Ovary (tissue), 7 donors: ENCODE measurements at regions not wholly inside any gene's neighbourhood (a gene's known extent, or its start where the extent isn't known, plus 50 kb on each side); places are given as distances from the start of the nearest gene placed in this dataset.

Source experiments
- DNase-seq, 5 donors: peaks; one replicate each; pipeline ENCODE4 v3.0.0-alpha.2; 2019 to 2020
- H3K27ac ChIP-seq, 2 donors: fragments of 200-600 bp; one replicate each; pipeline versions ENCODE4 v1.5.1 to v1.8.0; 2019 to 2022
- H3K27me3 ChIP-seq: fragments of 200-600 bp; one replicate; pipeline ENCODE4 v1.8.0; 2022
- H3K36me3 ChIP-seq: fragments of 200-600 bp; sonication (generic); one replicate; pipeline ENCODE4 v1.5.1; 2019
- H3K4me1 ChIP-seq: one replicate; pipeline ENCODE4 v1.8.1; 2013; ENCODE audit warnings: mild to moderate bottlenecking, moderate library complexity; ENCODE audit not compliant: insufficient read depth
- H3K4me3 ChIP-seq: fragments of 200-600 bp; sonication (generic); one replicate; pipeline ENCODE4 v1.5.1; 2017
- H3K9me3 ChIP-seq, 2 donors: fragments of 200-600 bp in 1 of 2; sonication (generic) in 1 of 2; one replicate each; pipeline versions ENCODE4 v1.5.1 to v1.8.1; 2013 to 2019; ENCODE audit warnings: mild to moderate bottlenecking in 1 of 2, moderate library complexity in 1 of 2
- CTCF ChIP-seq, 3 donors: fragments of 450-650 bp in 2 of 3; fragments of 200-600 bp in 1 of 3; IDR thresholded peaks; one replicate each; pipeline versions ENCODE4 v1.5.1 to v1.8.0; 2016 to 2022; ENCODE audit warnings: antibody characterized with exemption in 3 of 3, mild to moderate bottlenecking in 1 of 3
- EP300 ChIP-seq: sonication (generic); formaldehyde crosslinking; IDR thresholded peaks from one replicate; pipeline ENCODE4 v1.6.1; 2017; ENCODE audit warnings: antibody characterized with exemption
- POLR2A ChIP-seq: fragments of 450-650 bp; IDR thresholded peaks from one replicate; pipeline ENCODE4 v1.6.1; 2017; ENCODE audit warnings: antibody characterized with exemption, mild to moderate bottlenecking, moderate library complexity
- WGBS, 3 donors: extraction: QIAGEN DNeasy Blood & Tissue Kit in 1 of 3; methylation state at CpG; one replicate each; pipeline versions ENCODE4 v1.1.5 to v1.1.7; 2013 to 2017; 5-methylcytosine and 5-hydroxymethylcytosine counted together
- intact Hi-C, 4 donors: fragments of 100-400 bp; cut with DNase I; formaldehyde crosslinking; loops; one replicate each; pipeline versions ENCODE4 v1.11.0 to v1.15.1; 2022 to 2023
- donor health status: DM: no; HTN: no; CAD: no; lungs with moderate emphysema.
- donor health status: DM: no; HTN: no; CAD: no.
- donor health status: Bipolar disorder and iron deficiency.
- donor health status: DM: no; HTN: no; CAD: no.
- donor health status: DM: yes; HTN: yes; CAD: no.

DNA sequence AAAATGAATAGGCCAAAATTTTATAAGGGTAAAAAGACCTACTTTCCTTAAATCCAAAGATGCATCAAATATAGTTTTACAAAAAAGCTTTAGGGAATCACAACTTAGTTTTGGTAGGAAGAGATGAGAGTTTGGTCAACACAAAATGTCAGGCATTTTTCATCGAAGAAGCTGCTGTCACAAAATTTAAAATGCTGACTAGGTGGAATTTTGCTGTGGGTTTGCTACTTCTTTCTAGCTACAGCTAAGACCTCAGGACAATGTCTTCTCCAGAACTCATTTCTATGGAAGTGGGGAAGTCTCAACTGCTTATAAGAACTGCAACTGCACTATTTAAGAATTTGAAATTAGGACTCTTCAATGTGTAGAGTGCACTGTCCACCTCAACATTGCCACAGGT is 351.1 kb downstream of the HAO1 start:
- H3K4me3 ChIP-seq: no peak overlapping the region
- intact Hi-C loops: no loop called here
- TF ChIP-seq POLR2A (no peak), CTCF (IDR thresholded peaks at IDR 0.05) (no peak), EP300 (no peak)
- no peaks in the 10 kb centered on the region for H3K4me1 ChIP-seq
- H3K36me3 ChIP-seq: no peaks in the 10 kb centered on the region
- WGBS, 3 donors: 89 to 97% (median 90%) methylated on average over 1 of the region's 1 CpG
- no peak for DNase-seq
- no peaks in the 10 kb centered on the region for H3K9me3 ChIP-seq
- no peaks in the 10 kb centered on the region for H3K27me3 ChIP-seq
- H3K27ac ChIP-seq: no peak overlapping the region

GRCh38 chr20:7596541-7596940 is 343.7 kb downstream of the HAO1 start:
- H3K4me1 ChIP-seq: no peaks in the 10 kb centered on the region
- intact Hi-C loops: no loop called here

GRCh38 chr20:7601431-7601830 is 338.8 kb downstream of the HAO1 start:
- Histone ChIP-seq H3K4me3 (no peak overlapping the region), H3K36me3 (no peaks in the 10 kb centered on the region), H3K27ac (no peak overlapping the region), H3K4me1 (no peaks in the 10 kb centered on the region), H3K9me3 (no peaks in the 10 kb centered on the region), H3K27me3 (no peaks in the 10 kb centered on the region)
- TF ChIP-seq POLR2A: no peak
- TF ChIP-seq CTCF (IDR thresholded peaks at IDR 0.05): no peak
- TF ChIP-seq EP300: no peak
- no peak for DNase-seq
- intact Hi-C loops: no loop called here
- whole genome bisulfite sequencing, 3 donors: 70 to 84% (median 71%) methylated on average over 1 of the region's 1 CpG

More at GRCh38 chr20:7596541-7596940, 343.7 kb downstream of the HAO1 start:
- H3K9me3 ChIP-seq: no peaks in the 10 kb centered on the region
- H3K36me3 ChIP-seq: no peaks in the 10 kb centered on the region
- no peak overlapping the region for H3K27ac ChIP-seq
- WGBS, 3 donors: 60 to 72% (median 64%) methylated on average over 3 of the region's 3 CpGs
- H3K27me3 ChIP-seq: no peaks in the 10 kb centered on the region
- DNase-seq: no peak
- TF ChIP-seq POLR2A (no peak), CTCF (IDR thresholded peaks at IDR 0.05) (no peak), EP300 (no peak)
- no peak overlapping the region for H3K4me3 ChIP-seq

DNA sequence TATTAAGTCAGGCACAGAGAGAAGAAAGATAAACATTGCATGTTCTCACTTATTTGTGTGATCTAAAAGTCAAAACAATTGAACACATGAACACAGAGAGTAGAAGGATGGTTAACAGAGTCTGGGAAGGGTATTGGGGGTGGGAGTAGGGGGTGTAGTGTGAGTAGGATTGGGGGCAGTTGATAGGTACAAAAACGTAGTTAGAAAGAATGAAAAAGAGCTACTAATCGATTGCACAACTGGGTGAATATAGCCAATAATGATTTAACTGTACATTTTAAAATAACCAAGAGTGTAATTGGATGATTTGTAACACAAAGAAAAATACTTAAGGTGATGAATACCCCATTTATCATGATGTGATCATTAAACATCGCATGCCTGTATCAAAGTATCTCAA is 333.3 kb downstream of the HAO1 start:
- Histone ChIP-seq H3K9me3 (no peaks in the 10 kb centered on the region), H3K36me3 (no peaks in the 10 kb centered on the region), H3K27ac (no peak overlapping the region), H3K4me3 (no peak overlapping the region), H3K4me1 (no peaks in the 10 kb centered on the region), H3K27me3 (no peaks in the 10 kb centered on the region)
- TF ChIP-seq CTCF (IDR thresholded peaks at IDR 0.05) (no peak), EP300 (no peak), POLR2A (no peak)
- DNase-seq: no peak
- intact Hi-C loops: no loop called here
- WGBS, 3 donors: 74 to 88% (median 79%) methylated on average over 3 of the region's 3 CpGs

- 2 to 3% (median 3%) methylated on average over 2 of the region's 2 CpGs for WGBS, 3 donors
- no peak for DNase-seq
- Histone ChIP-seq H3K36me3 (no peaks in the 10 kb centered on the region), H3K9me3 (no peaks in the 10 kb centered on the region), H3K4me3 (no peak overlapping the region), H3K27ac (no peak overlapping the region), H3K4me1 (no peaks in the 10 kb centered on the region), H3K27me3 (no peaks in the 10 kb centered on the region)
- intact Hi-C loops: no loop called here
- TF ChIP-seq EP300 (no peak), POLR2A (no peak), CTCF (IDR thresholded peaks at IDR 0.05) (no peak)
These were observed 332.0 kb downstream of the HAO1 start for GRCh38 chr20:7608250-7608649.
